H4 (cell line): ENCODE measurements at regions not wholly inside any gene's neighbourhood (a gene's known extent, or its start where the extent isn't known, plus 50 kb on each side); places are given as distances from the start of the nearest gene placed in this dataset.

Source experiments
- DNase-seq: peaks from one replicate; pipeline ENCODE4 v3.0.0-alpha.2; 2015; ENCODE audit warnings: low spot score

GRCh38 chr20:63070771-63071540 lies 64.2 kb upstream of the BHLHE23 start:
- DNase-seq = no peak

GRCh38 chr20:63070301-63070625 lies 63.5 kb upstream of the BHLHE23 start:
- DNase-seq = no peak

- no peak for DNase-seq
Observed at GRCh38 chr20:63068711-63069367, 62.1 kb upstream of the BHLHE23 start.

GRCh38 chr20:63067721-63068560 lies 61.2 kb upstream of the BHLHE23 start:
- no peak for DNase-seq

GRCh38 chr20:63067266-63067635 lies 60.5 kb upstream of the BHLHE23 start:
- no peak for DNase-seq

- no peak for DNase-seq
Observed at GRCh38 chr20:63066506-63067265, 59.9 kb upstream of the BHLHE23 start.

- DNase-seq = no peak
Observed at GRCh38 chr20:63065911-63066310, 59.1 kb upstream of the BHLHE23 start.

- DNase-seq = no peak
Observed at GRCh38 chr20:63064745-63065711, 58.3 kb upstream of the BHLHE23 start.

- DNase-seq = no peak
Observed at GRCh38 chr20:63064310-63064709, 57.5 kb upstream of the BHLHE23 start.

- DNase-seq = no peak
Observed at GRCh38 chr20:63062188-63063140, 55.7 kb upstream of the BHLHE23 start.

GRCh38 chr20:63061771-63062100 lies 55.0 kb upstream of the BHLHE23 start:
- DNase-seq = no peak

GRCh38 chr20:63061051-63061770 lies 54.4 kb upstream of the BHLHE23 start:
- DNase-seq = no peak

GRCh38 chr20:63060057-63060991 lies 53.6 kb upstream of the BHLHE23 start:
- peak; percentile 92 for DNase-seq

GRCh38 chr20:63059684-63060056 lies 52.9 kb upstream of the BHLHE23 start:
- no peak for DNase-seq

GRCh38 chr20:63058696-63059335 lies 52.1 kb upstream of the BHLHE23 start:
- DNase-seq = no peak

- DNase-seq = no peak
Observed at GRCh38 chr20:63057171-63058117, 50.7 kb upstream of the BHLHE23 start.
